ENCODE measurements at regions not wholly inside any gene's neighbourhood (a gene's known extent, or its start where the extent isn't known, plus 50 kb on each side); places are given as distances from the start of the nearest gene placed in this dataset.

DNA sequence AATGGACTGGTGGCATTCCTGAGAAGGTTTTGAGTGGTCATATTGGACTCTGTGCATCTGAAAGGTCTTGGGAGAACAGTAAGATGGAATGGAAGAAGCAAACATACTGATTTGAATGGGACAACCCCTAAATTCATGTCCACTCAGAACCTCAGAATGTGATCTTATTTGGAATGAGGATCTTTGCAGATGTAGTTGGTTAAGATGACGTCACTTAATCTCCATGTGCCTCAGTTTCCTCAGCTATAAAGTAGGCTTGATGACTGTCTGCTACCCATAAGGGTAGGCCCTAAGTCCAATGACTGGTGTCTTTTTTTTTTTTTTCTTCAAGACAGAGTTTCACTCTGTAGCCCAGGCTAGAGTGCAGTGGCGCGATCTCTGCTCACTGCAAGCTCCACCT lies 71.1 kb upstream of the SOX21 start:
- DNase-seq: no peak
- Histone ChIP-seq H3K27me3 (0 out of 2 replicates have a peak, but pooled peaks cover 3% of the 10 kb centered on the region), H3K36me3 (no peaks in the 10 kb centered on the region), H3K4me3 (ENCODE audit: low read depth, low read length) (no peak overlapping the region), H3K4me1 (no peaks in the 10 kb centered on the region), H3K9me3 (no peaks in the 10 kb centered on the region)
- TF ChIP-seq, protein P1, sequence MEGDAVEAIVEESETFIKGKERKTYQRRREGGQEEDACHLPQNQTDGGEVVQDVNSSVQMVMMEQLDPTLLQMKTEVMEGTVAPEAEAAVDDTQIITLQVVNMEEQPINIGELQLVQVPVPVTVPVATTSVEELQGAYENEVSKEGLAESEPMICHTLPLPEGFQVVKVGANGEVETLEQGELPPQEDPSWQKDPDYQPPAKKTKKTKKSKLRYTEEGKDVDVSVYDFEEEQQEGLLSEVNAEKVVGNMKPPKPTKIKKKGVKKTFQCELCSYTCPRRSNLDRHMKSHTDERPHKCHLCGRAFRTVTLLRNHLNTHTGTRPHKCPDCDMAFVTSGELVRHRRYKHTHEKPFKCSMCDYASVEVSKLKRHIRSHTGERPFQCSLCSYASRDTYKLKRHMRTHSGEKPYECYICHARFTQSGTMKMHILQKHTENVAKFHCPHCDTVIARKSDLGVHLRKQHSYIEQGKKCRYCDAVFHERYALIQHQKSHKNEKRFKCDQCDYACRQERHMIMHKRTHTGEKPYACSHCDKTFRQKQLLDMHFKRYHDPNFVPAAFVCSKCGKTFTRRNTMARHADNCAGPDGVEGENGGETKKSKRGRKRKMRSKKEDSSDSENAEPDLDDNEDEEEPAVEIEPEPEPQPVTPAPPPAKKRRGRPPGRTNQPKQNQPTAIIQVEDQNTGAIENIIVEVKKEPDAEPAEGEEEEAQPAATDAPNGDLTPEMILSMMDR (IDR thresholded peaks at IDR 0.05; ENCODE audit: low read depth, low read length): no peak

- no peaks in the 10 kb centered on the region for H3K4me1 ChIP-seq
- DNase-seq: no peak
- H3K36me3 ChIP-seq: no peaks in the 10 kb centered on the region
- H3K9me3 ChIP-seq: no peaks in the 10 kb centered on the region
- TF ChIP-seq, protein P1 (IDR thresholded peaks at IDR 0.05; ENCODE audit: low read depth, low read length): no peak
- 0 out of 2 replicates have a peak, but pooled peaks cover 3% of the 10 kb centered on the region for H3K27me3 ChIP-seq
- H3K4me3 ChIP-seq (ENCODE audit: low read depth, low read length): no peak overlapping the region
Measured at GRCh38 chr13:94780421-94780820, 68.1 kb upstream of the SOX21 start.

DNA sequence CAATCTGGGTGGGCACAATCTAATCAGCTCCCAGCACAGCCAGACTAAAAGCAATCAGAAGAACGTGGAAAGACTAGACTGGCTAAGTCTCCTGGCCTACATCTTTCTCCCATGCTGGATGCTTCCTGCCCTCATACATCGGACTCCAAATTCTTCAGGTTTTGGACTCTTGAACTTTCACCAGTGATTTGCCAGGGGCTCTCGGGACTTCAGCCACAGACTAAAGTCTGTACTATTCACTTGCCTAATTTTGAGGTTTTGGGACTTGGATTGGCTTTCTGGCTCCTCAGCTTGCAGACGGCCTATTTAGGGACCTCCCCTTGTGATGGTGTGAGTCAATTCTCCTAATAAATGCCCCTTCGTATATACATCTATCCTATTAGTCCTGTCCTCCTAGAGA lies 66.6 kb upstream of the SOX21 start:
- Histone ChIP-seq H3K4me3 (ENCODE audit: low read depth, low read length) (no peak overlapping the region), H3K4me1 (no peaks in the 10 kb centered on the region), H3K36me3 (no peaks in the 10 kb centered on the region), H3K27me3 (0 out of 2 replicates have a peak, but pooled peaks cover 3% of the 10 kb centered on the region), H3K9me3 (no peaks in the 10 kb centered on the region)
- TF ChIP-seq, protein P1 (IDR thresholded peaks at IDR 0.05; ENCODE audit: low read depth, low read length): no peak
- no peak for DNase-seq

GRCh38 chr13:94778585-94778984 lies 66.2 kb upstream of the SOX21 start:
- Histone ChIP-seq H3K27me3 (0 out of 2 replicates have a peak, but pooled peaks cover 3% of the 10 kb centered on the region), H3K4me1 (no peaks in the 10 kb centered on the region), H3K9me3 (no peaks in the 10 kb centered on the region), H3K4me3 (ENCODE audit: low read depth, low read length) (no peak overlapping the region), H3K36me3 (no peaks in the 10 kb centered on the region)
- DNase-seq: no peak
- TF ChIP-seq, protein P1 (IDR thresholded peaks at IDR 0.05; ENCODE audit: low read depth, low read length): no peak

GRCh38 chr13:94776956-94777355 lies 64.6 kb upstream of the SOX21 start:
- H3K4me1 ChIP-seq: no peaks in the 10 kb centered on the region
- no peaks in the 10 kb centered on the region for H3K36me3 ChIP-seq
- 0 out of 2 replicates have a peak, but pooled peaks cover 3% of the 10 kb centered on the region for H3K27me3 ChIP-seq
- TF ChIP-seq, protein P1 (IDR thresholded peaks at IDR 0.05; ENCODE audit: low read depth, low read length): no peak
- no peak for DNase-seq
- no peak overlapping the region for H3K4me3 ChIP-seq (ENCODE audit: low read depth, low read length)
- no peaks in the 10 kb centered on the region for H3K9me3 ChIP-seq

- H3K27me3 ChIP-seq: 0 out of 2 replicates have a peak, but pooled peaks cover 3% of the 10 kb centered on the region
- no peaks in the 10 kb centered on the region for H3K36me3 ChIP-seq
- no peak for DNase-seq
- no peaks in the 10 kb centered on the region for H3K9me3 ChIP-seq
- TF ChIP-seq, protein P1 (IDR thresholded peaks at IDR 0.05; ENCODE audit: low read depth, low read length): no peak
- no peak overlapping the region for H3K4me3 ChIP-seq (ENCODE audit: low read depth, low read length)
- no peaks in the 10 kb centered on the region for H3K4me1 ChIP-seq
Measured at GRCh38 chr13:94776300-94776699, 64.0 kb upstream of the SOX21 start.

All from BE2C (cell line).